ENCODE measurements at regions not wholly inside any gene's neighbourhood (a gene's known extent, or its start where the extent isn't known, plus 50 kb on each side); places are given as distances from the start of the nearest gene placed in this dataset.

DNA sequence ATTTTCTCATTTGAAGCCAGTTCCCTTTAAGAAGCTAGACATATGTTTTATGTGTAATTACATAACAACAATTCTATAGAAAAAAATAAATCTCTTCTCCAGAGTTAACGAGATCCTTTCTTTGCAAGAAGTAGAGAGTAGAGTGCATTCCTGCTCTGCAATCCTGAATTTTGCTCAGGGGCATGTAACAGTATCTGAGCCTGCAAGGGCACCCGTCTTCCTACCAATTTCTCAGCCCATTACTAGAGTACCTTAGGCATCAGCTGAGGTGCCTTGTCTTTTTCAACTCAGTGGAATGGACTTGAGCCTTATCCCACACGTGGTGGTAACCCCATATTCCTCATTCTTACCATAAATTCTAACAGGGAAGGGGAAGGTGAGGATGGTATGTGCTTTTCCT is 205.9 kb downstream of the IKZF2 start:
- no peak for DNase-seq (ENCODE audit: low read depth)

DNA sequence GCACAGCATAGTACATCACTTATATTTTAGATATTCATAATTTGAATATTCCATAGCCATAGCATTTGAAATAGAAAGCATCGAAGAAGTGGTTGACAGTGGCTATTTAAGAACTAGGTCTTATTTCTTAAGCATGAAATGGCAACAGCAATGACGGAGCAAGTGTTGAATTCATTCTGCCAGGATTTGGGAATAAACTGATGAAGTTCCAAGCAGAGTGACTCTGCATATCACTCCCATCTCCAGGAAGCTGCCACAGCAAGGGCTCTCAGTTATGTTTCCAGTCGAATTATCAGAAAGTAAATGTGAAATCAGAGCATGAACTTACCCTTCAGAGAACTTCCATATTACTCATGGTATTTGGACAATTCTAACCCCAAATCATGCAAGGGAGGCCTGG is 208.1 kb downstream of the IKZF2 start:
- no peak for DNase-seq (ENCODE audit: low read depth)

GRCh38 chr2:212941361-212941760 is 210.1 kb downstream of the IKZF2 start:
- DNase-seq (ENCODE audit: low read depth): no peak

DNA sequence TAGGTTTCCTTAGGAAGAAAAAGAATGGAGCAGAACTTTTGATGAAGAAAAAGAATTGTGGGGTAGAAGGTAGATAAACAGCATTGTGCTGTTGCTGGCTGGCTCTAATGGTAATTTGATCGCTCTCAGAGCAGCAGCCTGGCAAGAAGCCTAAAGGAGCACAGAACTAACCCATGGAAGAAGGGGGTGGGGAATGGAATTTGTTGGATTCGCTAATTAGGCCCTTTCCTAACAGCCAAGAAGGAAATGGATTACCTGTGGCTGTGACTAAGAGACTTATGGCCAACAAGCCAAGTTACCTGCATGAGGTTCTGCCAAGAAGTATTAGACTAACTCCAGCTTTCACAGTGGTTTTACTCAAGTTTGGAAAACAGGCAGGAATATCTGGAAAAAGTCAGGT is 210.6 kb downstream of the IKZF2 start:
- no peak for DNase-seq (ENCODE audit: low read depth)

DNA sequence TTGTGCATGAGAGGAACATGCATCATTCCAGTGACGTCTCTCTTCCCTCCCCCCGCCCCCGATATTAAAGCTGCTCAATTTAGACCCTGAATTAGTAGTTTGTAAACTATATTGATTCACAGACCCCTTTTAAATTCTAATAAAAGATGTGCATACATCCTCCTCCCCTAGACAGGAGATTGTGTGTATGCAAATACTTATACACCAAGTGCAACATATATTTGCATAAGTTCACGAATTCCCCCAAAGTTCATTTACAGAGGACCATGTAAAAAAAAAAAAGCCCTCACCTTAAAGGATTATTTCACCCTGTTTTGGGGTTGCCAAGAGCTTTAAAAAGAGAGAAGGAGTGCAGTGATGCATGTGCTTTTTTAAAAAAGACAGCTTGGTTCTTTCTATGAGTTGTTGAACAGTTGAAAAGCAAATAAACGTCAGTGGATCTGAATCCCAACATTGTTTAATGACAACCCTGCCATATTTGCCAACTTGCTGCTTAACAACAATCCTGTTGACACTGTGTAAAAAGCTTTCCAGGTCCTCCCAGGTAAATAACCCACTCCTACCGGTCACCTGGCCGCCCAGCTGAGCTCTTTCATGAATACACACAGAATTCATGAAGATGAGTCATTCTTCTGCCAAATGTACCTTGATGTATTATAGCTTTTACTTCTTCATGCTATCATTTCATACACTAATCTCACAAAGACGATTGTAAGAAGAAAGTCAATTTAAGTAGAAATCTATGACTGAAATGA is 211.5 kb downstream of the IKZF2 start:
- DNase-seq (ENCODE audit: low read depth): no peak

GRCh38 chr2:212938144-212938793 is 213.1 kb downstream of the IKZF2 start:
- no peak for DNase-seq (ENCODE audit: low read depth)

DNA sequence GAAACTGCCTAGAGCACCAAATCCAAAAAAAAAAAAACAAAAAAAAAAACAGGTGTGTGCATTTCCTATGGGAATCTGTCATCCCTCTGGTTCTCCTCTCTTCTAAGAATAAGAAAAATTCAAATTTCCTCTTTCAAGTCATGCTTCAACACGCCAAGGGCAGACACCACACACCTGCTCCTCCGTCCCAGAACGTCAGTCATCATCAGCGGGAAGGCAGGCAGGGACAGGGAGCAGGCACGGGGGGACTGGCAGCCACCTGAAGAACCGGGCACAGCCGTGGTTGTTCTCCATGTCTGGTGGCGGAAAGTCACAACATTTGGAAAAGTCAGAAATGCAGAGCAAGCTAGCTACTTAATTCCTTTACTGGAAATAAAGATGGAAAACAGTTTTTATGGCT is 214.8 kb downstream of the IKZF2 start:
- DNase-seq (ENCODE audit: low read depth): no peak

DNA sequence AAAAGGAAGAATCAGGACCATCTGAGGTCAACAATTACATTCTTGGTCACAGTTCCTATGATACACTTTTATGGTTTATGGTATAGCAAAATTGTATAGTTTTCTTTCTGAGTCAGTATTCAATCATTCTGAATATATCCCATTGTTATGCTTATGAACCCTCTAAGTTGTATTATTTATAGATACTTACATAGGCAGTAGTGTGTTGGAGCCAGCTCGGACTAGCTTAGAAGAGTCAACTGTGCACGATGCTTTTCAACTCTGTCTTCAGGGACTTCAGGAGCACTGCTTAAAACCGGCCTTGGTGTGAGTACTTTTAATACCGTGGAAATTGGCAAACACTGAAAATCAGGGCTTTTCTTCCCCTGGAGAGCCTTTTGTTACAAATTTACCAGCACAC is 215.7 kb downstream of the IKZF2 start:
- no peak for DNase-seq (ENCODE audit: low read depth)

DNA sequence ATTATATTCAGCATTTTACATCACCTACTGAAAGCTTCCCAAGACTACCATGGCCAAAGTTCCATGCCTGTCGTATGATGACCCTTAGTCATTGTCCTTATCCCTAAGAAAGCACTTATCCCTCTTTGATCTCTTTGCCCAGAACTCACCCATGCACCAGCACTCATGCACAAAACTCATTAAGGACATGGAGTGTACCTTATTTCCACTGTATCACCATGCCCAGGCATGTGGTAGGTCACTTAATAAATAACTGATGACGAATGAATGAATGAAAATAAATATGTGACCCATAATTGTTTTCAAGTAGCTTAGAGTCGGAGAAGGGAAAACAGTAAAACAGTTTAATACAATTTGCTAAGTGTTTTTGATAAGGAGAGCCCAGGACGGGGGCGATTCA is 220.1 kb downstream of the IKZF2 start:
- no peak for DNase-seq (ENCODE audit: low read depth)

GRCh38 chr2:212930556-212931260 is 220.7 kb downstream of the IKZF2 start:
- no peak for DNase-seq (ENCODE audit: low read depth)

GRCh38 chr2:212929971-212930370 is 221.4 kb downstream of the IKZF2 start:
- no peak for DNase-seq (ENCODE audit: low read depth)

DNA sequence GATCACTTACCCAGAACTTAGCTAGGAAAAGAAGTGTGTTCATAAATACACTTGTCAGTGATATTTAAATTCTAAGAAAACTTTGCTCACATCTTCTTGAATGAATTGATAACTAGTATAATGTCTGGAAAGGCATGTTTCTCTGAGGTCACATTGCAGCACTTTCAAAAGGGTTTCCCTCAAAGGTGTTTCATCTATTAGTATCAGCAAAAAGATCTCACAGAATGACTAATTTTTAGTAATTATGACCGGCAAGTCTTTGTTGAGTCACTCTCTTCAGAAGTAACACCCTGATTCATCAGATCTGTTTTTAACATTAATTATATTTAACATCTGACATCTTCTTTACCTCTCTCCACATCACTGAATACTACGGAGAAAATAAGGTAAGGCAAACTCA is 222.3 kb downstream of the IKZF2 start:
- no peak for DNase-seq (ENCODE audit: low read depth)

DNA sequence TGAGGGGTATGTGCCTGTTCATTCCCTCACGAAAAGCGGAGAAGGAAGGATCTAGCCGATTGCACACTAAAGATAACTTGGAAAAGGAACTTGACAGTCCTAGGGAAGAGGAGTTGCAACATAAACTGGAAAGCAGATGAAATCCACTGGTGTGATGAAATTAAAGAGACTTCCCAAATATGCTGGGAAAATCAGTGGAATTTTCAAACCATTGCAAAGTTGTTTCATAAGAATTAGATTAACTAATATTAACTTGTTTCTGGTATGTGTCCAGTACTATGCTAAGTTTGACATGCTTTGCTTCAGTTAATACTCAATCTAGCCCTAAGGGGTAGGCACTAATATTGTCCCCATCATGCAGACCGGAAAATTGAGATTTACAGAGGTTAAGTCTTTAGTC is 222.7 kb downstream of the IKZF2 start:
- DNase-seq (ENCODE audit: low read depth): no peak

DNA sequence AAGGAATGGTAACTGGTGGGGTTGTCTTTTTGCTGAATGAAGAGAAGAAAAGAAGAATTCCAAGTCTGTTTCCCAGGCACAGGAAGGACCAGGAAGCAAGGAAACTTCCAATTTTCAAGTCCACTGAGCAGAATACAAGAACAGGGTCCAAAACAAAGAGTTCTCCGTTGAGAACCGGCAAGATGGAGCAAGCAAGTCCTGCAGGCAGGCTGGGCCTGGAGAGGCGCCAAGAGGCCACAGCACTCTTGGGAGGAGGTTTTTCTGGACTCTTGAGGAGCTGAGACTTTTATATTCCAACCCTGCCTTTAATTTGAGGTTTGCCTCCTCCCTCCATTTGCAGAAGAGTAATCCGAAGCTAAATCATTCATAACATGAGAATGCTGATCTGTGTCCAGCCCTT is 224.5 kb downstream of the IKZF2 start:
- no peak for DNase-seq (ENCODE audit: low read depth)

GRCh38 chr2:212923393-212923792 is 228.0 kb downstream of the IKZF2 start:
- no peak for DNase-seq (ENCODE audit: low read depth)

- no peak for DNase-seq (ENCODE audit: low read depth)
Measured at GRCh38 chr2:212922701-212923100, 228.7 kb downstream of the IKZF2 start.

DNA sequence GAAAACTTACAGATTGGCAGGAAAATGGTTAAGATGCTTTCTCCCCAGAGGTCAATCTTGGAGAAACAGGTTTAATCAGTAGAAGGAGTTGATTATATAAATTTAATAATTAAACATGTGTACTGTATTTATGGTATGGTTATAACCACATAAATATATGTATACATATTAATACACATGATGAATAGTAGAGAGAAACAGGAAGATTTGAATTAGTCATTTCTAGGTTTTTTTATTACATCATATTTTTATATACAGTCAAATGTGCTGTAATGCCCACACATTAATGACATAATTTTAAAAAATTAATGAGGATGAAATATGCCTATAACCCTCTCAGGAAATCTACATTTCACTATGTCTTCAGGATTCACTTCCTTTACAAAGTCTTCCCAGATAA is 229.7 kb downstream of the IKZF2 start:
- no peak for DNase-seq (ENCODE audit: low read depth)

DNA sequence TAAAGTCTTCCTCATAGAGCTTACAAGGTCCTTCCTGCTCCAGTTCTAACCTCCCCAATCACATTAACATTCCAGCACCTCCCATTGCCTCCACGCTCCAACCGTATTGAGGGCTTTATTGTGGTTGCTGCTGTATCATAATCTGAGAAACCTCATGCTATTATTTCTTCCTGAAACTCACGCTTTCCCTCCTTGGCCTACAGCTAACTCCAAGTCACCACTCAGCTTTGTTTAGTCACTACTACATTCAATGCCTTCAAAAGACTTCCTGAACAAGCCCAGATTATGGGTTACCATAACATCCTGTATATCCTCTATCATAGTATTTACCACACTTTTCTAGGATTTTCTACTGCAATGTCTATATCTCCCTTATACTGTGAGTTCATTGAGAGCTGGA is 230.4 kb downstream of the IKZF2 start:
- no peak for DNase-seq (ENCODE audit: low read depth)

- DNase-seq (ENCODE audit: low read depth): no peak
Measured at GRCh38 chr2:212919238-212919637, 232.2 kb downstream of the IKZF2 start.

DNA sequence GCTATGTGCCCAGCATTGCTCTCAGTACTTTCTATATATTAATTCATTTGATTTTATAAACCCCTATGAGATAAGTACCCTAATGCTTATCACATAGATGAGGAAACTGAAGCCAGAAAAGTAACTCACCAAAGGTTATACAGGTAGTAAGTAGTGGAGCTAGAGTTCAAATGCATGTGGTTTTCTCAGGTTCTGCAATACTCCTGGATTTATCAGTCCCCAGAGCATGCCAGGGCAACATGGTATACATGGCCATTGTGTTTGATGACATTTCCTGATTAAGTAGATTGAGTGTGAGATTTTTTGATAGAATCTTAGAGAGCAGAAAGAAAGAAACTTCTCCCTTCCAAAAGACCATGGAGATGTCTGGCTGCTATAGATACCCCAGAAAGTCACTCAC is 233.1 kb downstream of the IKZF2 start:
- DNase-seq (ENCODE audit: low read depth): no peak

DNA sequence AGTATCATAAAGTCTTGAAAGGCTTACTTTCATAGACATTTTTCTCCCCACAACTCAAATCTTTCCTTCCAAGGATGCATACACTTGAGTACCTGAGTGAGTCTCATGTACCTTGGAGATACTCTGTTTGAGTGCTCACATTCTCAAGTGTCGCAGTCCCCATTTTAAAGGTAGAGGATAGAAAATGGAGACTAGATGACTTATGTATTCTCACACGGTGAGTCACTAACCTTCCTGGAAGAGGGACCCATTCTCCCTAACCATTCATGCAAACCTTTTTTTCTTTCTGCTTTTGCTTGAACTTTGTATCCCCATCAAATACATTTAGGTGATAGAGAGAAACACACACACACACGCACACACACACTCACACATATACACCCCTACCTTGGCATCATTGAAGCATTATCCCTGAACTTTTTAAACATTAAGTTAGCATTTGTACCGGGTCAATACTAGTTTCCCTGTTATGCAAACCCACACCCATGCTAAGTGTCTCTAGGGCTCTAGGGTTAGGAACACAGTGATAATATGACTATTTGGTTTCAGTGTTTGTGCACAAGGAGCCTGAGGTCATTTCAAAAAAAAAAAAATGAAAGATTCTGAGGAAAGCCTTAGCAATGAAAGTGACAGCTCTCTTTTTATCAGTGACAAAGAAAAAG is 236.2 kb downstream of the IKZF2 start:
- DNase-seq (ENCODE audit: low read depth): no peak

DNA sequence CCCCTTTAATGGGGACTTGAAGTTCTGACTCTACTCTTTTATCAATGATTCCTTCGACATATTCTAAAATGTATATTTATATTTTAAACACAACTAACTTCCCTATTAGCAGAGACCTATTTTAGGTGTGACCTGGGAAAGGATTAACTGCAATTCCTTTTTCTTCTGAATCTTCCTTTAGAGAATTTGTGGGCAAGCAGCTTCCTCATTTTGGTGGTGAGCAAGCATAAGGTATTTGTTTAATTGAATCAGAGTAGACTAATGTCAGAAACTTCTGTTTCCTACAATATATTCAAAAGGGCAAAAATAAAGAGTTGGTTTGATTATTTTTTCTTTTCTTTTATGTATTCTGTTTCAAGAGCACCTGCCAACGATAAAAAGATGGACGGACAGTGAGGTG is 237.0 kb downstream of the IKZF2 start:
- DNase-seq (ENCODE audit: low read depth): no peak

Data from stimulated activated CD8-positive, alpha-beta memory T cell treated with anti-CD3 and anti-CD28 coated beads, Interleukin-15, amount 100 ng/mL, for 24 hours (primary cell).